K562 (cell line): ENCODE measurements at regions not wholly inside any gene's neighbourhood (a gene's known extent, or its start where the extent isn't known, plus 50 kb on each side); places are given as distances from the start of the nearest gene placed in this dataset.

Source experiments
- ATAC-seq: fragments of 200-7000 bp; cut with Tn5 transposase; 3 replicates; pipeline ENCODE4 v1.9.1; 2020; ENCODE audit warnings: moderate library complexity
- BruUV-seq: library from RNA; stranded (reverse); fragments of 400-500 nt; replicated peaks from 2 replicates; lab custom pipeline; 2021; lab: Mats Ljungman, UMichigan
- CTCF ChIA-PET: fragments of 300-600 bp; formaldehyde crosslinking; extraction: SDS; loops from one replicate; lab custom pipeline; 2021; ENCODE audit warnings: low intra/inter-chr PET ratio; lab: Yijun Ruan, JAX
- POLR2A ChIA-PET: fragments of 300-600, 350-650 bp; sonication (Branson Sonifier 250); formaldehyde crosslinking; extraction: SDS; loops from one replicate; lab custom pipeline; 2021; ENCODE audit warnings: antibody characterized with exemption, inconsistent platforms; lab: Yijun Ruan, JAX
- DNase-seq, 4 experiments: peaks; one replicate each; pipeline versions ENCODE4 v3.0.0 to v3.0.0-alpha.2; 2011 to 2018; ENCODE audit warnings: low spot score in 3 of 4, mixed read lengths in 3 of 4; ENCODE audit errors: extremely low read depth in 1 of 4
- FAIRE-seq: peaks from 2 replicates; lab custom pipeline; 2011; peaks lifted over from hg19 to GRCh38; lab: Jason Lieb, UNC
- H2AFZ ChIP-seq: 2 replicates; pipeline ENCODE4 v1.6.0; 2011; ENCODE audit warnings: low read depth, low read length, control low read depth, inconsistent platforms
- H3K27ac ChIP-seq: fragments of 200-600 bp; 3 replicates; pipeline ENCODE4 v1.8.0; 2011; ENCODE audit warnings: low read depth, mild to moderate bottlenecking, control low read depth, inconsistent platforms, low read length, moderate library complexity, mixed read lengths; ENCODE audit errors: extremely low read depth
- H3K27me3 ChIP-seq, 2 experiments: fragments of 300-600 bp in 1 of 2; 2 replicates in 1 of 2; 3 replicates in 1 of 2; pipeline versions ENCODE4 v1.6.0 to v1.8.0; 2011; ENCODE audit warnings: inconsistent platforms in 2 of 2, low read length in 2 of 2, mild to moderate bottlenecking in 1 of 2, mixed read lengths in 1 of 2, moderate library complexity in 1 of 2; ENCODE audit not compliant: control insufficient read depth in 2 of 2, insufficient read depth in 2 of 2
- H3K36me3 ChIP-seq: fragments of 300-600 bp; 3 replicates; pipeline ENCODE4 v1.8.0; 2011; ENCODE audit warnings: mild to moderate bottlenecking, low read length, inconsistent platforms; ENCODE audit not compliant: control insufficient read depth, insufficient read depth
- H3K4me1 ChIP-seq, 2 experiments: fragments of 200-600 bp in 1 of 2; replicated peaks in 1 of 2; 2 replicates in 1 of 2; 3 replicates in 1 of 2; pipeline versions ENCODE4 v1.5.1 to v1.8.0; 2011; ENCODE audit warnings: inconsistent platforms in 2 of 2, low read length in 2 of 2, mild to moderate bottlenecking in 1 of 2, mixed read lengths in 1 of 2, moderate library complexity in 1 of 2; ENCODE audit not compliant: control insufficient read depth in 2 of 2, insufficient read depth in 2 of 2
- H3K4me2 ChIP-seq: 2 replicates; pipeline ENCODE4 v1.6.1; 2011; ENCODE audit warnings: low read length, control low read depth, inconsistent platforms, mixed read lengths; ENCODE audit not compliant: insufficient read depth
- H3K4me3 ChIP-seq: fragments of 200-600 bp; sonication (generic), shearing (Covaris generic); 2 replicates; pipeline ENCODE4 v1.5.1; 2016; ENCODE audit warnings: control low read depth, inconsistent platforms
- H3K79me2 ChIP-seq: fragments of 200-600 bp; 3 replicates; pipeline ENCODE4 v1.8.0; 2011; ENCODE audit warnings: low read length, inconsistent platforms; ENCODE audit not compliant: control insufficient read depth, insufficient read depth
- H3K9ac ChIP-seq, 2 experiments: 2 replicates each; pipeline versions ENCODE4 v1.6.0 to v1.6.1; 2011; ENCODE audit warnings: low read depth in 2 of 2, low read length in 2 of 2, control low read depth in 1 of 2, inconsistent platforms in 1 of 2, mild to moderate bottlenecking in 1 of 2, mixed read lengths in 1 of 2; ENCODE audit not compliant: insufficient read depth in 1 of 2
- H3K9me1 ChIP-seq: one replicate; pipeline ENCODE4 v1.6.0; 2011; ENCODE audit warnings: inconsistent platforms, mild to moderate bottlenecking, low read length, moderate library complexity; ENCODE audit not compliant: control insufficient read depth, insufficient read depth
- H3K9me3 ChIP-seq: replicated peaks from 2 replicates; pipeline ENCODE4 v1.5.1; 2011; ENCODE audit warnings: low read depth, low read length, inconsistent platforms; ENCODE audit not compliant: control insufficient read depth, insufficient read depth
- H4K20me1 ChIP-seq: replicated peaks from 2 replicates; pipeline ENCODE4 v1.6.1; 2011; ENCODE audit warnings: low read length, inconsistent platforms, mixed read lengths; ENCODE audit not compliant: control insufficient read depth, insufficient read depth
- ELK1 ChIP-seq: sonication (generic); formaldehyde crosslinking; IDR thresholded peaks from 2 replicates; pipeline ENCODE4 v1.8.1; 2022; ENCODE audit warnings: missing genetic modification reagents
- ESRRB ChIP-seq: fragments of 250-450 bp; sonication (Bioruptor Pico); IDR thresholded peaks from 2 replicates; pipeline ENCODE4 v1.5.0; 2020; ENCODE audit warnings: mild to moderate bottlenecking, moderate library complexity, borderline replicate concordance
- HEY1 ChIP-seq: fragments of 250-450 bp; sonication (Bioruptor Pico); IDR thresholded peaks from 2 replicates; pipeline ENCODE4 v1.5.0; 2020; ENCODE audit warnings: mild to moderate bottlenecking, moderate library complexity, borderline replicate concordance
- KDM5B ChIP-seq: fragments of 200-600 bp; sonication (generic); IDR thresholded peaks from 2 replicates; pipeline ENCODE4 v1.6.1; 2012; ENCODE audit warnings: low read depth, mild to moderate bottlenecking, moderate library complexity, low read length, control low read depth, inconsistent platforms; ENCODE audit not compliant: insufficient replicate concordance
- MIER1 ChIP-seq: fragments of 450-650 bp; IDR thresholded peaks from 2 replicates; pipeline ENCODE4 v1.6.1; 2016; ENCODE audit warnings: antibody characterized with exemption, mild to moderate bottlenecking, low read depth
- PRMT5 ChIP-seq: sonication (generic); formaldehyde crosslinking; IDR thresholded peaks from 2 replicates; pipeline ENCODE4 v1.5.0; 2020; ENCODE audit warnings: missing genetic modification reagents
- SIX5 ChIP-seq, 2 experiments: IDR thresholded peaks; 2 replicates each; pipeline ENCODE4 v1.6.1; 2011; ENCODE audit warnings: low read length in 2 of 2, borderline replicate concordance in 1 of 2, low read depth in 1 of 2, mild to moderate bottlenecking in 1 of 2, moderate library complexity in 1 of 2; ENCODE audit not compliant: insufficient read depth in 1 of 2
- TCF7 ChIP-seq: sonication (generic); IDR thresholded peaks from 2 replicates; pipeline ENCODE4 v1.6.1; 2016; ENCODE audit warnings: antibody characterized with exemption, borderline replicate concordance
- TRIM24 ChIP-seq, 2 experiments: fragments of 450-650 bp; IDR thresholded peaks; 2 replicates each; pipeline ENCODE4 v1.6.1; 2016
- XRCC4 ChIP-seq: IDR thresholded peaks from one replicate; pipeline ENCODE4 v1.6.1; 2011; ENCODE audit not compliant: insufficient read depth, insufficient read length; ENCODE audit errors: extremely low read depth
- ZNF57 ChIP-seq: fragments of 450-650 bp; formaldehyde crosslinking; IDR thresholded peaks from 2 replicates; pipeline ENCODE4 v1.4.0; 2020; ENCODE audit warnings: mild to moderate bottlenecking, moderate library complexity
- WGBS: fragments of 100-300 bp; shearing (Covaris generic); methylation state at CpG from one replicate; pipeline ENCODE4 v1.1.6; 2016; ENCODE audit warnings: low coverage, mixed read lengths; ENCODE audit not compliant: insufficient coverage; ENCODE audit errors: missing lambda C conversion rate; 5-methylcytosine and 5-hydroxymethylcytosine counted together
- in situ Hi-C: fragments of 300-500 bp; cut with MboI; formaldehyde crosslinking; loops from 4 replicates; pipeline ENCODE4 v1.15.0; 2018; ENCODE audit warnings: inconsistent platforms, mixed read lengths
- intact Hi-C: fragments of 100-400 bp; cut with micrococcal nuclease; formaldehyde crosslinking; loops from 2 replicates; pipeline ENCODE4 v1.14.2; 2022

- in situ Hi-C loops: no loop called here
- POLR2A ChIA-PET: no interaction called here
- DNase-seq (no peak), FAIRE-seq (no peak), ATAC-seq (no peak)
- Histone ChIP-seq H3K9ac (no peak overlapping the region), H3K4me1 (no peaks in the 10 kb centered on the region), H4K20me1 (no peaks in the 10 kb centered on the region), H3K27me3 (no peaks in the 10 kb centered on the region), H3K27ac (no peak overlapping the region), H3K4me3 (no peak overlapping the region), H3K79me2 (no peaks in the 10 kb centered on the region), H3K9me3 (no peaks in the 10 kb centered on the region), H3K9me1 (no peaks in the 10 kb centered on the region), H2AFZ (no peak overlapping the region), H3K4me2 (no peak overlapping the region), H3K36me3 (no peaks in the 10 kb centered on the region)
- intact Hi-C loops: no loop called here
- CTCF ChIA-PET: no interaction called here
- no TSS peak for BruUV-seq
- WGBS: 46% methylated on average over 5 of the region's 5 CpGs
- no peak for TF ChIP-seq ELK1 (CRISPR knock-in tag)
- no peak for TF ChIP-seq XRCC4
- no peak for TF ChIP-seq TRIM24 (IDR thresholded peaks at IDR 0.05)
- no peak for TF ChIP-seq PRMT5 (CRISPR knock-in tag)
- no peak for TF ChIP-seq SIX5 (IDR thresholded peaks at IDR 0.05; ENCODE audit: borderline replicate concordance in 1 of 2, insufficient read depth in 1 of 2, low read depth in 1 of 2, low read length in 2 of 2)
- TF ChIP-seq KDM5B: no peak
- TF ChIP-seq MIER1: no peak
- TF ChIP-seq ESRRB (CRISPR knock-in tag): no peak
- no peak for TF ChIP-seq TCF7
- TF ChIP-seq HEY1 (CRISPR knock-in tag): no peak
- no peak for TF ChIP-seq ZNF57 (CRISPR knock-in tag)
- TF ChIP-seq, all 486 proteins: peak for 0
Measured at GRCh38 chr9:19725970-19726369, 62.9 kb downstream of the SLC24A2 start.
